Karpas-422 (cell line): ENCODE measurements at regions not wholly inside any gene's neighbourhood (a gene's known extent, or its start where the extent isn't known, plus 50 kb on each side); places are given as distances from the start of the nearest gene placed in this dataset.

Source experiments
- DNase-seq: peaks from one replicate; pipeline ENCODE4 v3.0.0-alpha.2; 2015
- H2AFZ ChIP-seq: fragments of 200-600 bp; sonication (generic); 2 replicates; pipeline ENCODE4 v1.6.1; 2014; ENCODE audit warnings: antibody characterized with exemption, low read length, mixed read lengths
- H3K27ac ChIP-seq: fragments of 200-600 bp; sonication (generic); 2 replicates; pipeline ENCODE4 v1.5.1; 2014; ENCODE audit warnings: mild to moderate bottlenecking, low read length, moderate library complexity
- H3K27me3 ChIP-seq: fragments of 200-600 bp; sonication (generic); 2 replicates; pipeline ENCODE4 v1.6.1; 2014; ENCODE audit warnings: low read length, mixed read lengths
- H3K36me3 ChIP-seq: fragments of 200-600 bp; sonication (generic); 2 replicates; pipeline ENCODE4 v1.6.1; 2014; ENCODE audit warnings: low read length, mixed read lengths; ENCODE audit not compliant: insufficient read depth
- H3K4me1 ChIP-seq: fragments of 200-600 bp; sonication (generic); 2 replicates; pipeline ENCODE4 v1.6.1; 2014; ENCODE audit warnings: mild to moderate bottlenecking, low read length, mixed read lengths
- H3K4me2 ChIP-seq: fragments of 200-600 bp; sonication (generic); 2 replicates; pipeline ENCODE4 v1.6.1; 2014; ENCODE audit warnings: low read length, low read depth, mild to moderate bottlenecking; ENCODE audit not compliant: poor library complexity, severe bottlenecking
- H3K4me3 ChIP-seq: fragments of 200-600 bp; sonication (generic); 2 replicates; pipeline ENCODE4 v1.5.1; 2014; ENCODE audit warnings: mild to moderate bottlenecking, antibody characterized with exemption, low read length, mixed read lengths
- H3K79me2 ChIP-seq: fragments of 200-600 bp; sonication (generic); 2 replicates; pipeline ENCODE4 v1.6.1; 2014; ENCODE audit warnings: mild to moderate bottlenecking, low read length, mixed read lengths
- H3K9ac ChIP-seq: fragments of 200-600 bp; sonication (generic); 2 replicates; pipeline ENCODE4 v1.6.0; 2014; ENCODE audit warnings: low read length
- H3K9me2 ChIP-seq: fragments of 200-600 bp; sonication (generic), shearing (Covaris generic); replicated peaks from 2 replicates; pipeline ENCODE4 v1.6.0; 2014; ENCODE audit warnings: mild to moderate bottlenecking, low read length, moderate library complexity; ENCODE audit not compliant: insufficient read depth
- H3K9me3 ChIP-seq: fragments of 300-700, 200-600 bp; sonication (generic); 2 replicates; pipeline ENCODE4 v1.6.1; 2014; ENCODE audit warnings: low read length, mixed read lengths
- H4K20me1 ChIP-seq: fragments of 200-600 bp; sonication (generic); 2 replicates; pipeline ENCODE4 v1.6.1; 2014; ENCODE audit warnings: mild to moderate bottlenecking, antibody characterized with exemption, low read length, low read depth; ENCODE audit not compliant: insufficient read depth

DNA sequence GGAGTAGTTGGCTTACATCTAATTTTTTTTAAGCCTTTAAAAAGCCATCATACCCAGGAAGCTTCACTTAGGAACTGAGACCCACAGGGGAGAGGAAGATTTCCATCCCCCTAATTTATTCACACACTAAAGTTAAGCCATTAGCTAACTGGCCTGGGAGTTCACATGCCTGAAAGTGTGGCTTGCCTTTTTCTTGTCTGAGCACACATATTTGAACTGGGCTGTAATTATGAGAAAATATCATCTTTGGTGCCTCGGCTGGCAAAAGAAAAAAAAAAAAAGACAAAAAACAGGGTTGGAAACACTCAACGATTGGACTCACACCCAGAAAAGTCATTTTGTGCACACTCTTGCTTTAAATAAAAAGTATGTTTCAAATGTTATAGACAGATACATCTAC, 847.3 kb downstream of the MAT2B start:
- DNase-seq, result no peak
- Histone ChIP-seq H3K4me1 (no peaks in the 10 kb centered on the region), H4K20me1 (no peaks in the 10 kb centered on the region), H3K79me2 (no peaks in the 10 kb centered on the region), H3K4me2 (no peak overlapping the region), H3K36me3 (no peaks in the 10 kb centered on the region), H3K9ac (no peak overlapping the region), H3K4me3 (no peak overlapping the region), H3K27ac (no peak overlapping the region), H3K9me3 (peaks cover 17% of the 10 kb centered on the region; the same call in 1 of the 2 replicates), H3K27me3 (no peaks in the 10 kb centered on the region), H2AFZ (no peak overlapping the region), H3K9me2 (no peaks in the 10 kb centered on the region)

DNA sequence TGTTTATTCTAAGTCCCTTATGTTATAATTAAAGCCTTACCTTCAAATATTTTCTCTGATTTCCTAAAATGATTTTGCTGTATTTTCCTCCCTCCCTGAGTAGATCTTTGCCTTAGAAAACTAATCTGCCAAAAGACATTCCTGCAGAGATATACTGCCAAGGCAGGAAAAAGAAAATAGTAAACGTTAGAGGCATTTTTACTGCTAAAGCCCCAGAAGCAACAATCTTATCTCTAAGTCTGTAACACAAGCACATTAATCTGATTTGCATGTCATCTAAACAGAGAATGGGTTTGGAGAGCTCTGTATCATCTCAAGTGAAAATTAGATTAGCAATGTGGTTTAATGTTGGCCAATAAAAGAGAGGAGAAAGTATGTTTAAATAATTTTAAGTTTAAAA, 847.7 kb downstream of the MAT2B start:
- no peaks in the 10 kb centered on the region for H3K9me2 ChIP-seq
- H3K27me3 ChIP-seq, result no peaks in the 10 kb centered on the region
- no peaks in the 10 kb centered on the region for H3K79me2 ChIP-seq
- H3K27ac ChIP-seq, result no peak overlapping the region
- H2AFZ ChIP-seq, result no peak overlapping the region
- peaks cover 17% of the 10 kb centered on the region; the same call in 1 of the 2 replicates for H3K9me3 ChIP-seq
- H3K4me3 ChIP-seq, result no peak overlapping the region
- H3K4me2 ChIP-seq, result no peak overlapping the region
- H3K36me3 ChIP-seq, result no peaks in the 10 kb centered on the region
- DNase-seq, result no peak
- H3K4me1 ChIP-seq, result no peaks in the 10 kb centered on the region
- no peak overlapping the region for H3K9ac ChIP-seq
- H4K20me1 ChIP-seq, result no peaks in the 10 kb centered on the region

DNA sequence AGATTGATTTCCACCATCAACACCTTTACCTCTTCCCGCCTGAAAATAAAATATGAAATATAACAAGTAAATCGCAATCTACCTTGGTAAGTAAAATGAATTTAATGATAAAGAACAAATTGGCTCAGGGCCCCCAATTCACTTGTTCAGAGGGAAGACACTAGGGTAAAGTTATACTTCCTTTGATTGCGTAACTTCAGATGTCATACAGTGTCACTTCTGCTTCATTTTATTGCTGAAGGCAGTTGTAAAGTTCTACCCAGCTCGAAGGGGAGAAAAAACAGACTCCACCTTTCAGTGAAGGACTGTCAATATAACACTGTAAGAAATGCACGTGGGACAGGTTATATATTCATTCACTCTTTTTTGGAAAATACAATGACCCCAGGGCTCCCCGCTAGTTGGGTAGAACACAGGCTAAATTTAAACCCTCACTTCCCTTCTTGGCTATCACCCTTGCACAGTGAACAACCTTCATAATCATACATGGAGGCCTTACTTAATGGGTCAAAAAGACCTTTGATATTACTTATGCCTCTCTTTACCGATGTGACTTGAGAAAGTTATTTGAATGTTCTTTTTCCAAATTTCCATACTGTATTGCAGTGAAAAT, 848.8 kb downstream of the MAT2B start:
- Histone ChIP-seq H3K9me2 (no peaks in the 10 kb centered on the region), H3K4me1 (no peaks in the 10 kb centered on the region), H3K9me3 (peaks cover 15% of the 10 kb centered on the region; the same call in 1 of the 2 replicates), H3K4me2 (no peak overlapping the region), H3K9ac (no peak overlapping the region), H3K79me2 (no peaks in the 10 kb centered on the region), H3K36me3 (no peaks in the 10 kb centered on the region), H3K4me3 (no peak overlapping the region), H3K27ac (no peak overlapping the region), H2AFZ (no peak overlapping the region), H4K20me1 (no peaks in the 10 kb centered on the region), H3K27me3 (no peaks in the 10 kb centered on the region)
- DNase-seq, result no peak

DNA sequence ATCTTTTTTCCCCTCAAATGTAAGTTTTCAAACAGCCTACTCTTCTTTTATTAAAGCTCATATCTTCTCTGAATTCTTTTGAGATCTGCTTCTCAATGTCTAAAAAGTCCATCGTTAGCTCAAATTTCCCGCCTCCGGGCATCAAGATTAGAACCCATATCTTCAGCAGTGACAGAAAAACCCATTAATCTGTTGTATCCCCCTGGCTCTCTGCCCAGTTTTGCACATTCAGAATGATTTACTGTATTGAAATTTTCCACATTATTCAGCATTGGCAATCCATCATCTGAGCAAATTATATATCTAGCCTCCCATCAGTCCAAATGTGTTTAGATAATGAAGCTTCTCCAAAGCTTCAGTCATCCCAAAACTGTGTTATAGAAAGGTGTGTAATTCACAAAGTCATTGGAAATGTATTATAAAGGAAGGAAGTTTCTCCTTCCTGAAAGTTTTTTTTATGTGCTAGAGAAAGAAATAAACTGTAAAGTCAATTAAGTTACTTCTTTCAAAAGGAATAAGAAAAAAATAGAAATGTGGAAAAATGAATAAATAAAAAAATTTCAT, 849.9 kb downstream of the MAT2B start:
- Histone ChIP-seq H3K27ac (no peak overlapping the region), H3K27me3 (no peaks in the 10 kb centered on the region), H3K4me1 (no peaks in the 10 kb centered on the region), H3K36me3 (no peaks in the 10 kb centered on the region), H4K20me1 (no peaks in the 10 kb centered on the region), H3K9ac (no peak overlapping the region), H3K9me2 (no peaks in the 10 kb centered on the region), H2AFZ (no peak overlapping the region), H3K4me3 (no peak overlapping the region), H3K9me3 (peaks cover 11% of the 10 kb centered on the region; the same call in 1 of the 2 replicates), H3K4me2 (no peak overlapping the region), H3K79me2 (no peaks in the 10 kb centered on the region)
- no peak for DNase-seq

DNA sequence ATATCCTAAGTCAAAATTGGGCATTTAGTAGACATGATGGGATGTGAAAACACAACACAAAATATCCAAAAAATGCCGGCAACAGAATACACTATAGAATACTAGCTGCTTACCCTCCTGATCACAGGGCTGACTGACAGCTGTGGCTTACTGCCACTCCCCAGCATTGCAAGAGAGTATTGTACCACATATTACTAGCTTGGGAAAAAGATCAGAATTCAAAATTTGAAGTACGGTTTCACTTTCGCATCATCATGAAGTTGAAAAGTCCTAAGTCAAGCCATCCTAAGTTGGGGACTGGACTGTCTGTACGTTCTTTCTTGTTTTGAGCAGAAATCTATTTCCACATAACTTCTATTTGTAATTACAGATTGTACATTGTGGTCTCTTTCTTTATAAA, 851.4 kb downstream of the MAT2B start:
- Histone ChIP-seq H3K9me3 (peaks cover 8% of the 10 kb centered on the region; the same call in 1 of the 2 replicates), H3K9me2 (no peaks in the 10 kb centered on the region), H3K36me3 (no peaks in the 10 kb centered on the region), H3K9ac (no peak overlapping the region), H3K27ac (no peak overlapping the region), H4K20me1 (no peaks in the 10 kb centered on the region), H3K4me3 (no peak overlapping the region), H2AFZ (no peak overlapping the region), H3K4me1 (no peaks in the 10 kb centered on the region), H3K27me3 (no peaks in the 10 kb centered on the region), H3K4me2 (no peak overlapping the region), H3K79me2 (no peaks in the 10 kb centered on the region)
- DNase-seq, result no peak

DNA sequence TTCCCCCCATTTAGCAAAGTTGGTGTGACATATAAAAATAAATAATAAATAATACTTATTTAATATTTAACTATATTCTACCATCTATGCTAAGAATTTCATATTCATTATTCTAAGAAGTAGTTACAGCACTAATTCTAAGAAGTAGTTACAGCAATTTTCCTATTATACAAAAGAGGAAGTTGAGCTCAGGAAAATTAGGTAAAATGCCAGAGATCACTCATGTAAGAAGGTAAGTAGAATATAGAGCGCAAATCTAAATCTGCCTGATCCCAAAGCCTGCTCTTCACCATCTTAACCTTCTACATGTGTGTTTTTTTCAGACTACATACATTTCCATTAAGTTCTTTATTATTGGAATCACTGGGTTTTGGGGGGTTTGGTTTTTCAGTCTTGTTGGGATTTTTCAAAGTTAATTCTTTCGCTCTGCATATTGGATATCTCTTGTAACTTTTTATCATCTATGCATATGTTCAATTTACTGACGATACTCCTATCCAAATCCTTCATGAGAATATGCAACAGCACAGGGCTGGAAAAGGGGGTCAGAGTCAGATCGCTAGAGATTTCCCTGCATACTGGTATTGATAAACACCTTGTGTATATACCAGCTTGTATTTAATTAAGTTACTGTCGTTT, 852.1 kb downstream of the MAT2B start:
- Histone ChIP-seq H3K27me3 (no peaks in the 10 kb centered on the region), H3K9me3 (peaks cover 11% of the 10 kb centered on the region; the same call in 1 of the 2 replicates), H3K36me3 (no peaks in the 10 kb centered on the region), H3K9ac (no peak overlapping the region), H3K4me1 (no peaks in the 10 kb centered on the region), H3K4me2 (no peak overlapping the region), H3K27ac (no peak overlapping the region), H3K9me2 (no peaks in the 10 kb centered on the region), H2AFZ (no peak overlapping the region), H3K4me3 (no peak overlapping the region), H3K79me2 (no peaks in the 10 kb centered on the region), H4K20me1 (no peaks in the 10 kb centered on the region)
- DNase-seq, result no peak

DNA sequence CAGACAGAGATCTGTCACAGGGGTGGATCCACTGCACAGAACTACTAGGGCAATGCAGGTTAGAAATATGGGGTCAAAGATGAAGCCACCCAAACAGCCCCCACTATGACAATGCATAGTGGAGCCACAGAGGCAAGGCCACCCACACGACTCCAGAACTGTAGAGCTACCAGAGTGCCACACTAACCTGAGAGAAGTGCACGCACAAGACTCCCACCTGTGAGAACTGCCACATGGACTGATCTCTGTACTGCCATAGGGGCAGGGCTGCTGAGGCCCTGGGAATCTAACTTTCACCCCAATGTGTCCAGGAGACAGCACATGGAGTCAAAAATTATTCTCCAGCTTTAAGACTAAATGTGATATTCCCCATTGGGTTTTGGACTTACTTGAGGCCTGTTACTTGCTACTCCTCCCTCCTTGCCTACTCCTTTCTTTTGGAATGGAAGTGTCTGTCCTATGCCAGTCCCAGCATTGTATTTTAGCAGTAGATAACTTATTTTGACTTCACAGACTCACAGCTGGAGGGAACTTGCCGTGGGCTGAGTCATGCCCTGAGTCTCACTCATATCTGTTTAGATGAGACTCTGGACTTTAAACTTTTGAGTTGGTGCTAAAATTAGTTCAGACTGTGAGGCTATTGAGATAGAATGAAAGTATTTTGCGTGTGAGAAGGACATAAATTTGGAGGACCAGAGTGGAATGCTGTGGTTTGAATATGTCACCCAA, 853.3 kb downstream of the MAT2B start:
- Histone ChIP-seq H3K9ac (no peak overlapping the region), H3K9me2 (no peaks in the 10 kb centered on the region), H3K4me3 (no peak overlapping the region), H3K79me2 (no peaks in the 10 kb centered on the region), H3K4me1 (no peaks in the 10 kb centered on the region), H3K9me3 (peaks cover 14% of the 10 kb centered on the region; the same call in 1 of the 2 replicates), H3K4me2 (no peak overlapping the region), H3K27me3 (no peaks in the 10 kb centered on the region), H2AFZ (no peak overlapping the region), H3K36me3 (no peaks in the 10 kb centered on the region), H4K20me1 (no peaks in the 10 kb centered on the region), H3K27ac (no peak overlapping the region)
- no peak for DNase-seq
